ENCODE measurements at regions not wholly inside any gene's neighbourhood (a gene's known extent, or its start where the extent isn't known, plus 50 kb on each side); places are given as distances from the start of the nearest gene placed in this dataset.

- TF ChIP-seq GLIS3 (CRISPR knock-in tag; IDR thresholded peaks at IDR 0.05): no peak
- TF ChIP-seq, protein P1, sequence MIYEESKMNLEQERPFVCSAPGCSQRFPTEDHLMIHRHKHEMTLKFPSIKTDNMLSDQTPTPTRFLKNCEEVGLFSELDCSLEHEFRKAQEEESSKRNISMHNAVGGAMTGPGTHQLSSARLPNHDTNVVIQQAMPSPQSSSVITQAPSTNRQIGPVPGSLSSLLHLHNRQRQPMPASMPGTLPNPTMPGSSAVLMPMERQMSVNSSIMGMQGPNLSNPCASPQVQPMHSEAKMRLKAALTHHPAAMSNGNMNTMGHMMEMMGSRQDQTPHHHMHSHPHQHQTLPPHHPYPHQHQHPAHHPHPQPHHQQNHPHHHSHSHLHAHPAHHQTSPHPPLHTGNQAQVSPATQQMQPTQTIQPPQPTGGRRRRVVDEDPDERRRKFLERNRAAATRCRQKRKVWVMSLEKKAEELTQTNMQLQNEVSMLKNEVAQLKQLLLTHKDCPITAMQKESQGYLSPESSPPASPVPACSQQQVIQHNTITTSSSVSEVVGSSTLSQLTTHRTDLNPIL (CRISPR knock-in tag; IDR thresholded peaks at IDR 0.05; ENCODE audit: low read depth): no peak
- TF ChIP-seq, protein P2, sequence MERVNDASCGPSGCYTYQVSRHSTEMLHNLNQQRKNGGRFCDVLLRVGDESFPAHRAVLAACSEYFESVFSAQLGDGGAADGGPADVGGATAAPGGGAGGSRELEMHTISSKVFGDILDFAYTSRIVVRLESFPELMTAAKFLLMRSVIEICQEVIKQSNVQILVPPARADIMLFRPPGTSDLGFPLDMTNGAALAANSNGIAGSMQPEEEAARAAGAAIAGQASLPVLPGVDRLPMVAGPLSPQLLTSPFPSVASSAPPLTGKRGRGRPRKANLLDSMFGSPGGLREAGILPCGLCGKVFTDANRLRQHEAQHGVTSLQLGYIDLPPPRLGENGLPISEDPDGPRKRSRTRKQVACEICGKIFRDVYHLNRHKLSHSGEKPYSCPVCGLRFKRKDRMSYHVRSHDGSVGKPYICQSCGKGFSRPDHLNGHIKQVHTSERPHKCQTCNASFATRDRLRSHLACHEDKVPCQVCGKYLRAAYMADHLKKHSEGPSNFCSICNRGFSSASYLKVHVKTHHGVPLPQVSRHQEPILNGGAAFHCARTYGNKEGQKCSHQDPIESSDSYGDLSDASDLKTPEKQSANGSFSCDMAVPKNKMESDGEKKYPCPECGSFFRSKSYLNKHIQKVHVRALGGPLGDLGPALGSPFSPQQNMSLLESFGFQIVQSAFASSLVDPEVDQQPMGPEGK (CRISPR knock-in tag; IDR thresholded peaks at IDR 0.05; ENCODE audit: borderline replicate concordance): no peak
- TF ChIP-seq, protein P3, sequence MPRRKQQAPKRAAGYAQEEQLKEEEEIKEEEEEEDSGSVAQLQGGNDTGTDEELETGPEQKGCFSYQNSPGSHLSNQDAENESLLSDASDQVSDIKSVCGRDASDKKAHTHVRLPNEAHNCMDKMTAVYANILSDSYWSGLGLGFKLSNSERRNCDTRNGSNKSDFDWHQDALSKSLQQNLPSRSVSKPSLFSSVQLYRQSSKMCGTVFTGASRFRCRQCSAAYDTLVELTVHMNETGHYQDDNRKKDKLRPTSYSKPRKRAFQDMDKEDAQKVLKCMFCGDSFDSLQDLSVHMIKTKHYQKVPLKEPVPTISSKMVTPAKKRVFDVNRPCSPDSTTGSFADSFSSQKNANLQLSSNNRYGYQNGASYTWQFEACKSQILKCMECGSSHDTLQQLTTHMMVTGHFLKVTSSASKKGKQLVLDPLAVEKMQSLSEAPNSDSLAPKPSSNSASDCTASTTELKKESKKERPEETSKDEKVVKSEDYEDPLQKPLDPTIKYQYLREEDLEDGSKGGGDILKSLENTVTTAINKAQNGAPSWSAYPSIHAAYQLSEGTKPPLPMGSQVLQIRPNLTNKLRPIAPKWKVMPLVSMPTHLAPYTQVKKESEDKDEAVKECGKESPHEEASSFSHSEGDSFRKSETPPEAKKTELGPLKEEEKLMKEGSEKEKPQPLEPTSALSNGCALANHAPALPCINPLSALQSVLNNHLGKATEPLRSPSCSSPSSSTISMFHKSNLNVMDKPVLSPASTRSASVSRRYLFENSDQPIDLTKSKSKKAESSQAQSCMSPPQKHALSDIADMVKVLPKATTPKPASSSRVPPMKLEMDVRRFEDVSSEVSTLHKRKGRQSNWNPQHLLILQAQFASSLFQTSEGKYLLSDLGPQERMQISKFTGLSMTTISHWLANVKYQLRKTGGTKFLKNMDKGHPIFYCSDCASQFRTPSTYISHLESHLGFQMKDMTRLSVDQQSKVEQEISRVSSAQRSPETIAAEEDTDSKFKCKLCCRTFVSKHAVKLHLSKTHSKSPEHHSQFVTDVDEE (CRISPR knock-in tag; IDR thresholded peaks at IDR 0.05): no peak
- TF ChIP-seq OSR1 (CRISPR knock-in tag; IDR thresholded peaks at IDR 0.05): no peak
- TF ChIP-seq ZFP3 (CRISPR knock-in tag; IDR thresholded peaks at IDR 0.05): no peak
- TF ChIP-seq ZNF8 (CRISPR knock-in tag; IDR thresholded peaks at IDR 0.05): no peak
- TF ChIP-seq TOX (CRISPR knock-in tag; IDR thresholded peaks at IDR 0.05; ENCODE audit: borderline replicate concordance): no peak
- no peak for TF ChIP-seq BACH2 (CRISPR knock-in tag; IDR thresholded peaks at IDR 0.05; ENCODE audit: borderline replicate concordance)
- TF ChIP-seq, protein P4, sequence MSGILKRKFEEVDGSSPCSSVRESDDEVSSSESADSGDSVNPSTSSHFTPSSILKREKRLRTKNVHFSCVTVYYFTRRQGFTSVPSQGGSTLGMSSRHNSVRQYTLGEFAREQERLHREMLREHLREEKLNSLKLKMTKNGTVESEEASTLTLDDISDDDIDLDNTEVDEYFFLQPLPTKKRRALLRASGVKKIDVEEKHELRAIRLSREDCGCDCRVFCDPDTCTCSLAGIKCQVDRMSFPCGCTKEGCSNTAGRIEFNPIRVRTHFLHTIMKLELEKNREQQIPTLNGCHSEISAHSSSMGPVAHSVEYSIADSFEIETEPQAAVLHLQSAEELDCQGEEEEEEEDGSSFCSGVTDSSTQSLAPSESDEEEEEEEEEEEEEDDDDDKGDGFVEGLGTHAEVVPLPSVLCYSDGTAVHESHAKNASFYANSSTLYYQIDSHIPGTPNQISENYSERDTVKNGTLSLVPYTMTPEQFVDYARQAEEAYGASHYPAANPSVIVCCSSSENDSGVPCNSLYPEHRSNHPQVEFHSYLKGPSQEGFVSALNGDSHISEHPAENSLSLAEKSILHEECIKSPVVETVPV (CRISPR knock-in tag; IDR thresholded peaks at IDR 0.05): no peak
Observed at GRCh38 chr11:22539821-22540256, 85.8 kb downstream of the FANCF start.

Measured in SK-N-SH treated with all-trans-retinoic acid at 6 μM for 48 hours (cell line).